IMR-90 (cell line): ENCODE measurements at regions not wholly inside any gene's neighbourhood (a gene's known extent, or its start where the extent isn't known, plus 50 kb on each side); places are given as distances from the start of the nearest gene placed in this dataset.

Experiments
- CHD1 ChIP-seq: IDR thresholded peaks from 2 replicates; pipeline ENCODE4 v1.6.1; 2012; ENCODE audit warnings: low read depth, low read length, improper control_type of control experiment
- POLR2A ChIP-seq: IDR thresholded peaks from 2 replicates; pipeline ENCODE4 v1.6.1; 2012; ENCODE audit warnings: mild to moderate bottlenecking, low read depth, low read length
- TF ChIP-seq, protein P1 (sequence below): conservative IDR thresholded peaks from 2 replicates; pipeline ENCODE4 v1.5.1; 2012; ENCODE audit warnings: mild to moderate bottlenecking, low read depth, low read length, improper control_type of control experiment

DNA sequence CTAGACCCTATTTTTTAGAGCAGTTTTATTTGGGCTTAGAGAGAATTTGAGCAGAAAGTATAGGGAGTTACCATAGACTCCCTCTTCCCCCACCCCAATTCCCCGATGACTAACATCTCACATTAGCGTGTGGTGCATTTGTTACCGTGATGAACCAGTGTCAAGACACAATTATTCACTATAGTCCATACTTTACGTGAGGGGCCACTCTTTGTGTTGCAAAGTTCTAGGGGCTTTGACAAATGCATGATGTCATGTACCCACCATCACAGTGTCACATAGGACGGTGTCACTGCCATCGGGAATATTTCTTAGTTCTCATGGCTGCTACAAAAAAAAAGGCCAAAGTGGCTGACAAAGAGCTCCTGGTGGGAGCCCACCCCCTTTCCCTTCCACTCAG lies 119.1 kb downstream of the PHETA1 start:
- TF ChIP-seq CHD1 (no peak), POLR2A (no peak)
- TF ChIP-seq, protein P1, sequence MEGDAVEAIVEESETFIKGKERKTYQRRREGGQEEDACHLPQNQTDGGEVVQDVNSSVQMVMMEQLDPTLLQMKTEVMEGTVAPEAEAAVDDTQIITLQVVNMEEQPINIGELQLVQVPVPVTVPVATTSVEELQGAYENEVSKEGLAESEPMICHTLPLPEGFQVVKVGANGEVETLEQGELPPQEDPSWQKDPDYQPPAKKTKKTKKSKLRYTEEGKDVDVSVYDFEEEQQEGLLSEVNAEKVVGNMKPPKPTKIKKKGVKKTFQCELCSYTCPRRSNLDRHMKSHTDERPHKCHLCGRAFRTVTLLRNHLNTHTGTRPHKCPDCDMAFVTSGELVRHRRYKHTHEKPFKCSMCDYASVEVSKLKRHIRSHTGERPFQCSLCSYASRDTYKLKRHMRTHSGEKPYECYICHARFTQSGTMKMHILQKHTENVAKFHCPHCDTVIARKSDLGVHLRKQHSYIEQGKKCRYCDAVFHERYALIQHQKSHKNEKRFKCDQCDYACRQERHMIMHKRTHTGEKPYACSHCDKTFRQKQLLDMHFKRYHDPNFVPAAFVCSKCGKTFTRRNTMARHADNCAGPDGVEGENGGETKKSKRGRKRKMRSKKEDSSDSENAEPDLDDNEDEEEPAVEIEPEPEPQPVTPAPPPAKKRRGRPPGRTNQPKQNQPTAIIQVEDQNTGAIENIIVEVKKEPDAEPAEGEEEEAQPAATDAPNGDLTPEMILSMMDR: no peak
